B cell (primary cell): ENCODE measurements at regions not wholly inside any gene's neighbourhood (a gene's known extent, or its start where the extent isn't known, plus 50 kb on each side); places are given as distances from the start of the nearest gene placed in this dataset.

ENCODE experiments used
- ATAC-seq: fragments of 200-7000 bp; cut with Tn5 transposase; one replicate; pipeline ENCODE4 v1.10.0; 2021; ENCODE audit warnings: low read depth, mild to moderate bottlenecking, moderate number of reproducible peaks, moderate library complexity
- CTCF ChIA-PET: fragments of 350-600 bp; sonication (Branson Sonifier 250); formaldehyde crosslinking; loops from one replicate; lab custom pipeline; 2021; ENCODE audit warnings: antibody characterized with exemption, inconsistent platforms; lab: Charles Lee
- POLR2A ChIA-PET: fragments of 350-600 bp; sonication (Branson Sonifier 250); formaldehyde crosslinking; loops from one replicate; lab custom pipeline; 2021; ENCODE audit warnings: antibody characterized with exemption; lab: Charles Lee
- DNase-seq: peaks from one replicate; pipeline ENCODE4 v3.0.0; 2013
- H2AFZ ChIP-seq: 2 replicates; pipeline ENCODE4 v1.6.1; 2012; ENCODE audit warnings: mild to moderate bottlenecking, low read depth, low read length; ENCODE audit not compliant: insufficient read depth, poor library complexity, severe bottlenecking
- H3K27ac ChIP-seq, 2 donors: 1 replicate in 1 of 2; 2 replicates in 1 of 2; pipeline ENCODE4 v1.5.1; 2012 to 2013; ENCODE audit warnings: low read length in 2 of 2, mild to moderate bottlenecking in 2 of 2, moderate library complexity in 1 of 2
- H3K27me3 ChIP-seq, 4 experiments: fragments of 200-600 bp in 1 of 4; sonication (generic) in 1 of 4; replicated peaks in 1 of 4; 1 replicate in 2 of 4; 2 replicates in 2 of 4; pipeline versions ENCODE4 v1.6.1 to v1.7.0; 2013 to 2016; ENCODE audit warnings: low read length in 3 of 4, mild to moderate bottlenecking in 2 of 4, mixed read lengths in 1 of 4, moderate library complexity in 1 of 4; ENCODE audit not compliant: insufficient read depth in 4 of 4, control insufficient read depth in 3 of 4; ENCODE audit errors: control extremely low read depth in 1 of 4
- H3K36me3 ChIP-seq, 2 experiments: replicated peaks in 1 of 2; 1 replicate in 1 of 2; 2 replicates in 1 of 2; pipeline versions ENCODE4 v1.6.1 to v1.7.1; 2013; ENCODE audit warnings: low read length in 1 of 2; ENCODE audit not compliant: insufficient read depth in 2 of 2, control insufficient read depth in 1 of 2; ENCODE audit errors: control extremely low read depth in 1 of 2, extremely low read depth in 1 of 2
- H3K4me1 ChIP-seq, 2 donors: fragments of 200-600 bp in 1 of 2; sonication (generic) in 1 of 2; 1 replicate in 1 of 2; 2 replicates in 1 of 2; pipeline versions ENCODE4 v1.5.1 to v1.6.1; 2013 to 2017; ENCODE audit warnings: low read length in 2 of 2; ENCODE audit not compliant: control insufficient read depth in 2 of 2, insufficient read depth in 2 of 2
- H3K4me2 ChIP-seq: replicated peaks from 2 replicates; pipeline ENCODE3; 2012; ENCODE audit warnings: mild to moderate bottlenecking, low read depth, low read length; ENCODE audit not compliant: poor library complexity, severe bottlenecking
- H3K4me3 ChIP-seq, 5 experiments: fragments of 200-600 bp in 1 of 5; sonication (generic) in 1 of 5; 1 replicate in 3 of 5; 2 replicates in 2 of 5; pipeline versions ENCODE4 v1.5.1 to v1.7.0; 2011 to 2016; ENCODE audit warnings: low read length in 4 of 5, mild to moderate bottlenecking in 4 of 5, low read depth in 2 of 5, control low read depth in 1 of 5, moderate library complexity in 1 of 5; ENCODE audit not compliant: insufficient read depth in 1 of 5; ENCODE audit errors: control extremely low read depth in 1 of 5, extremely low read depth in 1 of 5
- H3K79me2 ChIP-seq: fragments of 200-600 bp; sonication (generic); one replicate; pipeline ENCODE4 v1.6.0; 2016; ENCODE audit warnings: low read length; ENCODE audit not compliant: control insufficient read depth, insufficient read depth
- H3K9ac ChIP-seq: fragments of 200-600 bp; sonication (generic); 2 replicates; pipeline ENCODE4 v1.6.1; 2017; ENCODE audit warnings: mild to moderate bottlenecking, low read length, moderate library complexity
- H3K9me3 ChIP-seq, 3 donors: one replicate each; pipeline versions ENCODE4 v1.6.1 to v1.7.1; 2013; ENCODE audit warnings: low read length in 2 of 3; ENCODE audit not compliant: control insufficient read depth in 2 of 3, insufficient read depth in 1 of 3; ENCODE audit errors: control extremely low read depth in 1 of 3
- H4K20me1 ChIP-seq: 2 replicates; pipeline ENCODE4 v1.6.0; 2012; ENCODE audit warnings: mild to moderate bottlenecking, low read length; ENCODE audit not compliant: insufficient read depth, control insufficient read depth, poor library complexity, severe bottlenecking
- H3K27ac Mint-ChIP-seq: one replicate; pipeline ENCODE4 v1.8.0; 2021; ENCODE audit warnings: mixed read lengths
- H3K27me3 Mint-ChIP-seq: one replicate; pipeline ENCODE4 v1.8.0; 2021; ENCODE audit warnings: mixed read lengths
- H3K4me1 Mint-ChIP-seq: one replicate; pipeline ENCODE4 v1.8.0; 2021; ENCODE audit warnings: mixed read lengths
- H3K4me3 Mint-ChIP-seq: one replicate; pipeline ENCODE4 v1.8.0; 2021; ENCODE audit warnings: mixed read lengths
- H3K9me3 Mint-ChIP-seq: one replicate; pipeline ENCODE4 v1.8.0; 2022; ENCODE audit warnings: mixed read lengths; ENCODE audit not compliant: insufficient read depth
- EZH2 ChIP-seq: IDR thresholded peaks from 2 replicates; pipeline ENCODE4 v1.6.1; 2012; ENCODE audit warnings: borderline replicate concordance, low read depth, mild to moderate bottlenecking, moderate library complexity, low read length; ENCODE audit not compliant: insufficient read depth, poor library complexity, severe bottlenecking
- WGBS: methylation state at CpG from one replicate; pipeline ENCODE4 v1.1.5; 2013; ENCODE audit warnings: missing lambda C conversion rate; ENCODE audit not compliant: insufficient coverage; 5-methylcytosine and 5-hydroxymethylcytosine counted together
- intact Hi-C: fragments of 100-400 bp; cut with micrococcal nuclease; formaldehyde crosslinking; loops from one replicate; pipeline ENCODE4 v1.10.0; 2022
- TF ChIP-seq, protein P1 (sequence below): fragments of 200-600 bp; IDR thresholded peaks from one replicate; pipeline ENCODE4 v1.8.0; 2022; ENCODE audit warnings: antibody characterized with exemption, mild to moderate bottlenecking

DNA sequence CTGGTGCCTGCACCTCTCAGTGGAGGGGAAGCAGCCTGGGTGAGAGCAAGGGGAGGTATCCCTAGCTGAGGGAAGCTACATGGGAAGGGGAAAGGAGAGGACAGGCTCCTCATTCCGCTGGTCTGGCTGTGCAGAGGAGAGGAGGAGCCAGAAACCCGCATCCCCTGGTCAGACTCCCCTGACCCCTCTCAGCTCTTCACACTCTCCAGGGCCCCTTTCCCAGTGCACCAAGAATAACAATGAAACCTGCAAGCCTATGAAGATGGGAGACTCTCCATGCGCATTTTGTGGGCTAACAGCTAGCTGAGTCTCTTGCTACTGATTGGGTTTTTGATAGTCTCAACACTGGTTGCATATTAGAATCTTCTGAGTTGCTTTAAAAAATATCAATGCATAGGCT lies 319.9 kb upstream of the COBL start:
- H3K27ac Mint-ChIP-seq = no peak overlapping the region
- Histone ChIP-seq H3K36me3 (no peaks in the 10 kb centered on the region), H3K79me2 (no peaks in the 10 kb centered on the region), H3K4me1 (no peaks in the 10 kb centered on the region), H3K9ac (no peak overlapping the region), H4K20me1 (no peaks in the 10 kb centered on the region), H3K27ac (no peak overlapping the region), H3K4me2 (no peak overlapping the region), H3K27me3 (no peaks in the 10 kb centered on the region), H2AFZ (no peak overlapping the region), H3K9me3 (peaks cover 0 to 28% (median 0%) of the 10 kb centered on the region in 3 donors), H3K4me3 (no peak overlapping the region)
- no peaks in the 10 kb centered on the region for H3K4me1 Mint-ChIP-seq
- H3K4me3 Mint-ChIP-seq = no peak overlapping the region
- no peaks in the 10 kb centered on the region for H3K27me3 Mint-ChIP-seq
- 80% methylated on average over 1 of the region's 3 CpGs for whole genome bisulfite sequencing
- TF ChIP-seq, protein P1, sequence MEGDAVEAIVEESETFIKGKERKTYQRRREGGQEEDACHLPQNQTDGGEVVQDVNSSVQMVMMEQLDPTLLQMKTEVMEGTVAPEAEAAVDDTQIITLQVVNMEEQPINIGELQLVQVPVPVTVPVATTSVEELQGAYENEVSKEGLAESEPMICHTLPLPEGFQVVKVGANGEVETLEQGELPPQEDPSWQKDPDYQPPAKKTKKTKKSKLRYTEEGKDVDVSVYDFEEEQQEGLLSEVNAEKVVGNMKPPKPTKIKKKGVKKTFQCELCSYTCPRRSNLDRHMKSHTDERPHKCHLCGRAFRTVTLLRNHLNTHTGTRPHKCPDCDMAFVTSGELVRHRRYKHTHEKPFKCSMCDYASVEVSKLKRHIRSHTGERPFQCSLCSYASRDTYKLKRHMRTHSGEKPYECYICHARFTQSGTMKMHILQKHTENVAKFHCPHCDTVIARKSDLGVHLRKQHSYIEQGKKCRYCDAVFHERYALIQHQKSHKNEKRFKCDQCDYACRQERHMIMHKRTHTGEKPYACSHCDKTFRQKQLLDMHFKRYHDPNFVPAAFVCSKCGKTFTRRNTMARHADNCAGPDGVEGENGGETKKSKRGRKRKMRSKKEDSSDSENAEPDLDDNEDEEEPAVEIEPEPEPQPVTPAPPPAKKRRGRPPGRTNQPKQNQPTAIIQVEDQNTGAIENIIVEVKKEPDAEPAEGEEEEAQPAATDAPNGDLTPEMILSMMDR = no peak
- TF ChIP-seq EZH2 = no peak
- ChIA-PET POLR2A (no interaction called here), CTCF (no interaction called here)
- intact Hi-C loops = no loop called here
- H3K9me3 Mint-ChIP-seq = peaks cover 2% of the 10 kb centered on the region
- ATAC-seq = no peak
- no peak for DNase-seq

DNA sequence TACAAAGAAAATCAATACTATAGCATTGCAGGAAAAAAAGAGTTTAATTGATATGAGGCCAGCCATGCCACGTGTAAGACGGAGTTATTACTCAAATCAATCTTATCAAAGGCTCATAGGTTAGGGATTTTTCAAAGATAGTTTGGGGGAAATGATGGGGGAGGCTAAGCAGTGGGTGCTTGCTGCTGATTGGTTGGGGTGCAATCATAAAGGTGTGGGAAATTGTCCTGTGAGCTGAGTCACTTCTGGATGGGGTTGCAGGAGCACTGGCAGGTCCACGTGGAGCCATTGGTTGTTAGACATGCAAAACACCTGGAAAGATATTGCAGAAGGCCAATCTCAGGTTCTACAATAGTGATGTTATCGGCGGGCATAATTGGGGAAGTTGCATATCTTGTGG lies 319.2 kb upstream of the COBL start:
- Mint-ChIP-seq H3K4me3 (no peak overlapping the region), H3K4me1 (no peaks in the 10 kb centered on the region), H3K9me3 (peaks cover 2% of the 10 kb centered on the region), H3K27me3 (no peaks in the 10 kb centered on the region), H3K27ac (no peak overlapping the region)
- intact Hi-C loops = no loop called here
- ChIA-PET CTCF (no interaction called here), POLR2A (no interaction called here)
- Histone ChIP-seq H3K4me1 (no peaks in the 10 kb centered on the region), H3K4me3 (no peak overlapping the region), H3K4me2 (no peak overlapping the region), H2AFZ (no peak overlapping the region), H4K20me1 (no peaks in the 10 kb centered on the region), H3K9ac (no peak overlapping the region), H3K27me3 (no peaks in the 10 kb centered on the region), H3K79me2 (no peaks in the 10 kb centered on the region), H3K9me3 (peaks cover 0 to 33% (median 0%) of the 10 kb centered on the region in 3 donors), H3K27ac (no peak overlapping the region), H3K36me3 (no peaks in the 10 kb centered on the region)
- no peak for TF ChIP-seq EZH2
- TF ChIP-seq, protein P1 = no peak
- 55% methylated on average over 2 of the region's 5 CpGs for WGBS
- DNase-seq (no peak), ATAC-seq (no peak)
